SH-SY5Y (cell line): ENCODE measurements at regions not wholly inside any gene's neighbourhood (a gene's known extent, or its start where the extent isn't known, plus 50 kb on each side); places are given as distances from the start of the nearest gene placed in this dataset.

ENCODE experiments used
- GATA2 ChIP-seq: IDR thresholded peaks from 2 replicates; pipeline ENCODE4 v1.6.1; 2011; ENCODE audit warnings: mild to moderate bottlenecking, low read depth, low read length
- GATA3 ChIP-seq: IDR thresholded peaks from 2 replicates; pipeline ENCODE4 v1.6.1; 2011; ENCODE audit warnings: low read depth, mild to moderate bottlenecking, low read length, moderate library complexity

DNA sequence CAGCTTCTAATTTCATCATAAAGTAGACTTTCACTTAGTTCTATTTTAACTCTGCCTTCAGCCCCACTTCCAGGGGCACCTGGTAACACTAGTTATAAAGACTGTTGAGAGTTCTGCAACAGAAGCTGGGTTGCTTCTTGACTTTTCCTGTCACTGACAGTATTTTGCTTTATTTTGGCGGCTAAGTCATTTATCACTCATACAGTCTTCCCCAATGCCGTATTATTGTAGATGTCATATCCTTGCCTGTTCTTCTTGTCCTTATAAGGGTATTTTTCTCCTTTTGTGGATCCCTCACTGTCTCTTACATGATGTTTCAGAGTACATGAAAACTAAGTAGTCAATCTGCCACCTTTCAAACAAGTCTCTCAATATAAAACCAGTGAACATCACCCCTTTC lies 369.0 kb upstream of the PPP2R3A start:
- TF ChIP-seq GATA3 (no peak), GATA2 (no peak)
